HepG2 (cell line): ENCODE measurements at regions not wholly inside any gene's neighbourhood (a gene's known extent, or its start where the extent isn't known, plus 50 kb on each side); places are given as distances from the start of the nearest gene placed in this dataset.

Source experiments
- NR2F6 ChIP-seq, 2 experiments: IDR thresholded peaks; 2 replicates each; pipeline ENCODE4 v1.6.1; 2016; ENCODE audit warnings: antibody characterized with exemption in 1 of 2, mild to moderate bottlenecking in 1 of 2
- SMAD1 ChIP-seq: sonication (generic); formaldehyde crosslinking; IDR thresholded peaks from 2 replicates; pipeline ENCODE4 v1.4.0; 2020; ENCODE audit warnings: missing genetic modification reagents, low read depth, mild to moderate bottlenecking, borderline replicate concordance
- ZNF569 ChIP-seq: sonication (generic); formaldehyde crosslinking; IDR thresholded peaks from 2 replicates; pipeline ENCODE4 v1.5.0; 2020; ENCODE audit warnings: mild to moderate bottlenecking, missing genetic modification reagents, moderate library complexity, borderline replicate concordance
- ZNF841 ChIP-seq: sonication (generic); formaldehyde crosslinking; IDR thresholded peaks from 2 replicates; pipeline ENCODE4 v1.8.1; 2023; ENCODE audit warnings: missing genetic modification reagents, borderline replicate concordance
- TF ChIP-seq, protein P1 (sequence below): sonication (generic); formaldehyde crosslinking; IDR thresholded peaks from 2 replicates; pipeline ENCODE4 v1.4.0; 2020; ENCODE audit warnings: missing genetic modification reagents
- TF ChIP-seq, protein P2 (sequence below): IDR thresholded peaks from 2 replicates; pipeline ENCODE4 v1.6.1; 2012; ENCODE audit warnings: inconsistent platforms
- TF ChIP-seq, protein P3 (sequence below): sonication (generic); formaldehyde crosslinking; IDR thresholded peaks from 2 replicates; pipeline ENCODE4 v1.4.0; 2020; ENCODE audit warnings: mild to moderate bottlenecking, missing genetic modification reagents
- TF ChIP-seq, protein P4 (sequence below): sonication (generic); formaldehyde crosslinking; IDR thresholded peaks from 2 replicates; pipeline ENCODE4 v1.4.0; 2020; ENCODE audit warnings: missing genetic modification reagents, borderline replicate concordance

- TF ChIP-seq ZNF569 (no peak), SMAD1 (CRISPR knock-in tag) (no peak), ZNF841 (CRISPR knock-in tag) (no peak), NR2F6 (IDR thresholded peaks at IDR 0.05) (no peak), NR2F6 (CRISPR knock-in tag; IDR thresholded peaks at IDR 0.05) (no peak)
- TF ChIP-seq, protein P1, sequence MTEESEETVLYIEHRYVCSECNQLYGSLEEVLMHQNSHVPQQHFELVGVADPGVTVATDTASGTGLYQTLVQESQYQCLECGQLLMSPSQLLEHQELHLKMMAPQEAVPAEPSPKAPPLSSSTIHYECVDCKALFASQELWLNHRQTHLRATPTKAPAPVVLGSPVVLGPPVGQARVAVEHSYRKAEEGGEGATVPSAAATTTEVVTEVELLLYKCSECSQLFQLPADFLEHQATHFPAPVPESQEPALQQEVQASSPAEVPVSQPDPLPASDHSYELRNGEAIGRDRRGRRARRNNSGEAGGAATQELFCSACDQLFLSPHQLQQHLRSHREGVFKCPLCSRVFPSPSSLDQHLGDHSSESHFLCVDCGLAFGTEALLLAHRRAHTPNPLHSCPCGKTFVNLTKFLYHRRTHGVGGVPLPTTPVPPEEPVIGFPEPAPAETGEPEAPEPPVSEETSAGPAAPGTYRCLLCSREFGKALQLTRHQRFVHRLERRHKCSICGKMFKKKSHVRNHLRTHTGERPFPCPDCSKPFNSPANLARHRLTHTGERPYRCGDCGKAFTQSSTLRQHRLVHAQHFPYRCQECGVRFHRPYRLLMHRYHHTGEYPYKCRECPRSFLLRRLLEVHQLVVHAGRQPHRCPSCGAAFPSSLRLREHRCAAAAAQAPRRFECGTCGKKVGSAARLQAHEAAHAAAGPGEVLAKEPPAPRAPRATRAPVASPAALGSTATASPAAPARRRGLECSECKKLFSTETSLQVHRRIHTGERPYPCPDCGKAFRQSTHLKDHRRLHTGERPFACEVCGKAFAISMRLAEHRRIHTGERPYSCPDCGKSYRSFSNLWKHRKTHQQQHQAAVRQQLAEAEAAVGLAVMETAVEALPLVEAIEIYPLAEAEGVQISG, result no peak
- TF ChIP-seq, protein P2, sequence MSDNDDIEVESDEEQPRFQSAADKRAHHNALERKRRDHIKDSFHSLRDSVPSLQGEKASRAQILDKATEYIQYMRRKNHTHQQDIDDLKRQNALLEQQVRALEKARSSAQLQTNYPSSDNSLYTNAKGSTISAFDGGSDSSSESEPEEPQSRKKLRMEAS, result no peak
- TF ChIP-seq, protein P3, sequence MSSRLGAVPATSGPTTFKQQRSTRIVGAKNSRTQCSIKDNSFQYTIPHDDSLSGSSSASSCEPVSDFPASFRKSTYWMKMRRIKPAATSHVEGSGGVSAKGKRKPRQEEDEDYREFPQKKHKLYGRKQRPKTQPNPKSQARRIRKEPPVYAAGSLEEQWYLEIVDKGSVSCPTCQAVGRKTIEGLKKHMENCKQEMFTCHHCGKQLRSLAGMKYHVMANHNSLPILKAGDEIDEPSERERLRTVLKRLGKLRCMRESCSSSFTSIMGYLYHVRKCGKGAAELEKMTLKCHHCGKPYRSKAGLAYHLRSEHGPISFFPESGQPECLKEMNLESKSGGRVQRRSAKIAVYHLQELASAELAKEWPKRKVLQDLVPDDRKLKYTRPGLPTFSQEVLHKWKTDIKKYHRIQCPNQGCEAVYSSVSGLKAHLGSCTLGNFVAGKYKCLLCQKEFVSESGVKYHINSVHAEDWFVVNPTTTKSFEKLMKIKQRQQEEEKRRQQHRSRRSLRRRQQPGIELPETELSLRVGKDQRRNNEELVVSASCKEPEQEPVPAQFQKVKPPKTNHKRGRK (CRISPR knock-in tag), result no peak
- TF ChIP-seq, protein P4, sequence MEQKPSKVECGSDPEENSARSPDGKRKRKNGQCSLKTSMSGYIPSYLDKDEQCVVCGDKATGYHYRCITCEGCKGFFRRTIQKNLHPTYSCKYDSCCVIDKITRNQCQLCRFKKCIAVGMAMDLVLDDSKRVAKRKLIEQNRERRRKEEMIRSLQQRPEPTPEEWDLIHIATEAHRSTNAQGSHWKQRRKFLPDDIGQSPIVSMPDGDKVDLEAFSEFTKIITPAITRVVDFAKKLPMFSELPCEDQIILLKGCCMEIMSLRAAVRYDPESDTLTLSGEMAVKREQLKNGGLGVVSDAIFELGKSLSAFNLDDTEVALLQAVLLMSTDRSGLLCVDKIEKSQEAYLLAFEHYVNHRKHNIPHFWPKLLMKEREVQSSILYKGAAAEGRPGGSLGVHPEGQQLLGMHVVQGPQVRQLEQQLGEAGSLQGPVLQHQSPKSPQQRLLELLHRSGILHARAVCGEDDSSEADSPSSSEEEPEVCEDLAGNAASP (CRISPR knock-in tag), result no peak
Measured at GRCh38 chr6:91860541-91861335, 1273.9 kb upstream of the MAP3K7 start (continued).
